ENCODE measurements at regions not wholly inside any gene's neighbourhood (a gene's known extent, or its start where the extent isn't known, plus 50 kb on each side); places are given as distances from the start of the nearest gene placed in this dataset.

DNA sequence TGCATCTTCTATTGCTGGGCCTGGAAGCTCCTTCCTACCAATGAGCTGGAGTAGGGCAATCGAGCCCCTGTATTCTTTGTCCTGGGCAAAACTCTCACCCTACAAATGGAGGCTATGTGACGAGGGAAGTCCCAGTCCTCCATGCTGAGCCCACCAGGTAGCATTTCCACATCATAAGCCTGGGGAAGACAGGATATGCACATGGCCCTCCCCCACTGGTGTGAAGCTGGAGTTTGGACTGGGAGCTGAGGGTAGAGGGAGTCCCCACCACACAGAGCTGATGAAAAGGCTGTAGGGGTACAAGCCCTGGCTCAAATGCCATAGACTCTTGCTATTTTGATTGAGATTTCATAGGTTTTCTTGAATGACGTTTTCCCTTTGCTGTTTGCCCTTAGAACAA is 99.5 kb upstream of the FOXC1 start:
- Histone ChIP-seq H3K9ac (ENCODE audit: low read depth, low read length) (no peak overlapping the region), H3K4ac (ENCODE audit: low read depth, low read length) (no peak overlapping the region), H4K20me1 (ENCODE audit: insufficient read depth, low read length) (no peaks in the 10 kb centered on the region), H2BK120ac (ENCODE audit: low read depth, low read length) (no peak overlapping the region), H3K27ac (ENCODE audit: insufficient read depth, low read length) (no peak overlapping the region), H2BK20ac (ENCODE audit: low read depth, low read length) (no peak overlapping the region), H2AK5ac (ENCODE audit: low read depth, low read length) (no peak overlapping the region), H3K4me1 (ENCODE audit: control insufficient read depth, insufficient read depth, low read length) (no peaks in the 10 kb centered on the region; the same call in 1 of the 2 replicates), H3K4me3 (ENCODE audit: insufficient read depth, low read depth, low read length) (no peak overlapping the region), H3K9me3 (ENCODE audit: control insufficient read depth, insufficient read depth, low read length) (no peaks in the 10 kb centered on the region; the same call in 1 of the 2 replicates), H3K4me2 (ENCODE audit: low read depth, low read length) (no peak overlapping the region), H2BK5ac (ENCODE audit: low read depth, low read length, poor library complexity, severe bottlenecking) (no peak overlapping the region), H3K36me3 (ENCODE audit: control insufficient read depth, insufficient read depth, low read length) (no peaks in the 10 kb centered on the region), H3K79me1 (ENCODE audit: low read depth in 1 of 2, low read length in 2 of 2) (no peaks in the 10 kb centered on the region), H2AK9ac (replicated peaks; ENCODE audit: low read depth, low read length, poor library complexity) (no peak overlapping the region), H3K18ac (ENCODE audit: low read depth, low read length) (no peak overlapping the region), H2BK15ac (ENCODE audit: low read depth, low read length) (no peak overlapping the region), H3K9me1 (ENCODE audit: insufficient read depth, low read length) (no peaks in the 10 kb centered on the region), H3K14ac (replicated peaks; ENCODE audit: low read depth, low read length) (no peak overlapping the region), H2AFZ (replicated peaks; ENCODE audit: low read length, poor library complexity) (no peak overlapping the region), H3K23ac (ENCODE audit: low read depth, low read length) (no peak overlapping the region), H3K27me3 (ENCODE audit: control insufficient read depth, insufficient read depth, low read length) (peaks cover 25% of the 10 kb centered on the region), H4K91ac (ENCODE audit: insufficient read depth, low read depth, low read length) (no peak overlapping the region), H3K56ac (ENCODE audit: extremely low read depth, insufficient read depth, low read length) (no peak overlapping the region), H4K8ac (ENCODE audit: low read depth in 2 of 2, low read length in 2 of 2) (no peak overlapping the region), H4K5ac (ENCODE audit: low read depth, low read length) (no peak overlapping the region)
- POLR2A ChIA-PET (ENCODE audit: unreplicated experiment) = no interaction called here
- no peak for TF ChIP-seq MAFK (IDR thresholded peaks at IDR 0.05; ENCODE audit: low read depth, low read length)
- TF ChIP-seq FOS (IDR thresholded peaks at IDR 0.05; ENCODE audit: low read depth, low read length) = no peak
- TF ChIP-seq CEBPB (IDR thresholded peaks at IDR 0.05; ENCODE audit: low read depth, low read length) = no peak
- TF ChIP-seq RCOR1 (IDR thresholded peaks at IDR 0.05; ENCODE audit: insufficient replicate concordance, low read length) = no peak
- TF ChIP-seq USF2 (IDR thresholded peaks at IDR 0.05; ENCODE audit: low read depth, low read length) = no peak
- TF ChIP-seq MAZ (IDR thresholded peaks at IDR 0.05; ENCODE audit: borderline replicate concordance, low read depth, low read length) = no peak
- no peak for TF ChIP-seq BHLHE40 (IDR thresholded peaks at IDR 0.05; ENCODE audit: low read depth, low read length)
- TF ChIP-seq ELK1 (IDR thresholded peaks at IDR 0.05; ENCODE audit: borderline replicate concordance, low read depth, low read length) = no peak
- TF ChIP-seq, protein P1, sequence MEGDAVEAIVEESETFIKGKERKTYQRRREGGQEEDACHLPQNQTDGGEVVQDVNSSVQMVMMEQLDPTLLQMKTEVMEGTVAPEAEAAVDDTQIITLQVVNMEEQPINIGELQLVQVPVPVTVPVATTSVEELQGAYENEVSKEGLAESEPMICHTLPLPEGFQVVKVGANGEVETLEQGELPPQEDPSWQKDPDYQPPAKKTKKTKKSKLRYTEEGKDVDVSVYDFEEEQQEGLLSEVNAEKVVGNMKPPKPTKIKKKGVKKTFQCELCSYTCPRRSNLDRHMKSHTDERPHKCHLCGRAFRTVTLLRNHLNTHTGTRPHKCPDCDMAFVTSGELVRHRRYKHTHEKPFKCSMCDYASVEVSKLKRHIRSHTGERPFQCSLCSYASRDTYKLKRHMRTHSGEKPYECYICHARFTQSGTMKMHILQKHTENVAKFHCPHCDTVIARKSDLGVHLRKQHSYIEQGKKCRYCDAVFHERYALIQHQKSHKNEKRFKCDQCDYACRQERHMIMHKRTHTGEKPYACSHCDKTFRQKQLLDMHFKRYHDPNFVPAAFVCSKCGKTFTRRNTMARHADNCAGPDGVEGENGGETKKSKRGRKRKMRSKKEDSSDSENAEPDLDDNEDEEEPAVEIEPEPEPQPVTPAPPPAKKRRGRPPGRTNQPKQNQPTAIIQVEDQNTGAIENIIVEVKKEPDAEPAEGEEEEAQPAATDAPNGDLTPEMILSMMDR (conservative IDR thresholded peaks at IDR 0.05; ENCODE audit: low read depth, low read length) = no peak
- no peak for TF ChIP-seq MXI1 (IDR thresholded peaks at IDR 0.05; ENCODE audit: borderline replicate concordance, low read depth, low read length)
- no peak for TF ChIP-seq RFX5 (IDR thresholded peaks at IDR 0.05; ENCODE audit: low read depth, low read length)
- TF ChIP-seq CHD1 (IDR thresholded peaks at IDR 0.05; ENCODE audit: low read depth, low read length) = no peak
- TF ChIP-seq SMC3 (IDR thresholded peaks at IDR 0.05; ENCODE audit: low read depth, low read length) = no peak
- WGBS, 2 experiments (ENCODE audit: extremely low coverage in 2 of 2, insufficient read length in 1 of 2) = no CpG with 5 or more reads among the region's 3 CpGs
- in situ Hi-C loops (cut with MboI; ENCODE audit: low sequenced_read_pairs) = no loop called here
- dilution Hi-C loops (cut with HindIII; ENCODE audit: low sequenced_read_pairs, unreplicated experiment) = no loop called here
- intact Hi-C loops (cut with micrococcal nuclease) = no loop called here
- no TSS peak for BruUV-seq (replicated peaks)
- CTCF ChIA-PET = no interaction called here
- no peak for ATAC-seq (ENCODE audit: low read depth)
- no peak for DNase-seq

All from IMR-90 (cell line).